HEK293T (cell line): ENCODE measurements at regions not wholly inside any gene's neighbourhood (a gene's known extent, or its start where the extent isn't known, plus 50 kb on each side); places are given as distances from the start of the nearest gene placed in this dataset.

Source experiments
- BHLHE40 ChIP-seq: fragments of 450-650 bp; IDR thresholded peaks from 2 replicates; pipeline ENCODE4 v1.6.1; 2016; ENCODE audit warnings: mild to moderate bottlenecking, moderate library complexity, borderline replicate concordance
- CTBP1 ChIP-seq: fragments of 450-650 bp; IDR thresholded peaks from 2 replicates; pipeline ENCODE4 v1.6.1; 2016; ENCODE audit warnings: borderline replicate concordance
- ELF4 ChIP-seq: fragments of 450-650 bp; IDR thresholded peaks from 2 replicates; pipeline ENCODE4 v1.6.1; 2017; ENCODE audit warnings: antibody characterized with exemption
- FOXA1 ChIP-seq: fragments of 450-650 bp; IDR thresholded peaks from 2 replicates; pipeline ENCODE4 v1.6.1; 2016; ENCODE audit warnings: mild to moderate bottlenecking
- FOXK2 ChIP-seq: fragments of 450-650 bp; IDR thresholded peaks from 2 replicates; pipeline ENCODE4 v1.6.1; 2016; ENCODE audit warnings: mild to moderate bottlenecking
- FOXM1 ChIP-seq: fragments of 450-650 bp; IDR thresholded peaks from 2 replicates; pipeline ENCODE4 v1.6.1; 2017; ENCODE audit warnings: mild to moderate bottlenecking, borderline replicate concordance
- HDGF ChIP-seq: fragments of 450-650 bp; IDR thresholded peaks from 2 replicates; pipeline ENCODE4 v1.6.1; 2017; ENCODE audit warnings: antibody characterized with exemption, borderline replicate concordance
- L3MBTL2 ChIP-seq: fragments of 450-650 bp; conservative IDR thresholded peaks from 2 replicates; pipeline ENCODE4 v1.6.1; 2016; ENCODE audit warnings: mild to moderate bottlenecking
- LEF1 ChIP-seq: fragments of 450-650 bp; IDR thresholded peaks from 2 replicates; pipeline ENCODE4 v1.6.1; 2017; ENCODE audit warnings: mild to moderate bottlenecking, borderline replicate concordance
- NFRKB ChIP-seq: fragments of 450-650 bp; IDR thresholded peaks from 2 replicates; pipeline ENCODE4 v1.6.1; 2016; ENCODE audit warnings: mild to moderate bottlenecking, moderate library complexity
- SP1 ChIP-seq: fragments of 450-650 bp; IDR thresholded peaks from 2 replicates; pipeline ENCODE4 v1.6.1; 2017
- SUZ12 ChIP-seq: fragments of 450-650 bp; IDR thresholded peaks from 2 replicates; pipeline ENCODE4 v1.6.1; 2016; ENCODE audit warnings: mild to moderate bottlenecking
- TARDBP ChIP-seq: fragments of 450-650 bp; IDR thresholded peaks from 2 replicates; pipeline ENCODE4 v1.6.1; 2016
- ZNF384 ChIP-seq: fragments of 450-650 bp; IDR thresholded peaks from 2 replicates; pipeline ENCODE4 v1.6.1; 2016

DNA sequence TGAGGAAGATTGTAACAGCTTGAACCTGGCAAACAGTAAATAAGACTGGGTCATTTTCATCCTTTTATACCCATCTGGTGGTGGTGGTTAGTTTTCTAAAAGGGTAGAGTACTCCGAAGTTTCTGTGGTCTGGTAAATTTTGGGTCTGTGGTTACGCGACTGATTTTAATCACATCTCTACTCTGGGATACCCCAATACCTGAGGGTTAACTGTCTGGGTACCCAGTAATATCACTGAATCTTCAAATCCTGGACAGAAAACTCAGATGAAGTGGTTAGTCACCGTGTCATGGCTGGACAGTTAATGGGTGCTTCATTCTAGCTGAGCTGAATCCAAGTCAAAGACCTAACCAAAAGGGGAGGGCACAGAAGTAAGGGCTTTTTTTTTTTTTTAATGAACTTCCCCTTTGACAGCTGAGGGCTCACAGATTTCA is 474.2 kb downstream of the GADD45G start:
- TF ChIP-seq ELF4 (no peak), FOXM1 (no peak), SUZ12 (no peak), FOXA1 (no peak), NFRKB (no peak), LEF1 (no peak), CTBP1 (no peak), HDGF (no peak), L3MBTL2 (no peak), TARDBP (no peak), BHLHE40 (no peak), ZNF384 (no peak), SP1 (no peak), FOXK2 (no peak)
